GM11168 (cell line): ENCODE measurements at regions not wholly inside any gene's neighbourhood (a gene's known extent, or its start where the extent isn't known, plus 50 kb on each side); places are given as distances from the start of the nearest gene placed in this dataset.
"Not testable (repeated sequence)": the region's sequence is repeated elsewhere in the genome, so short reads cannot be mapped to it uniquely, and the experiment has no call there.

ENCODE experiments used
- in situ Hi-C: fragments of 300-500 bp; cut with MboI; formaldehyde crosslinking; loops from one replicate; pipeline ENCODE4 v1.12.0; 2022; ENCODE audit warnings: low sequenced_read_pairs; ENCODE audit not compliant: unreplicated experiment

- in situ Hi-C loops = no loop called here
Observed at GRCh38 chr2:192391041-192391440, 196.3 kb upstream of the TMEFF2 start.

GRCh38 chr2:192390401-192390800 lies 195.7 kb upstream of the TMEFF2 start:
- in situ Hi-C loops = no loop called here

- in situ Hi-C loops = not testable (repeated sequence)
Observed at GRCh38 chr2:192384191-192384590, 189.5 kb upstream of the TMEFF2 start.

GRCh38 chr2:192381082-192381481 lies 186.3 kb upstream of the TMEFF2 start:
- in situ Hi-C loops = no loop called here

GRCh38 chr2:192379736-192380135 lies 185.0 kb upstream of the TMEFF2 start:
- in situ Hi-C loops = no loop called here

GRCh38 chr2:192377173-192377572 lies 182.4 kb upstream of the TMEFF2 start:
- in situ Hi-C loops = no loop called here

- in situ Hi-C loops = no loop called here
Observed at GRCh38 chr2:192373754-192374153, 179.0 kb upstream of the TMEFF2 start.

GRCh38 chr2:192373221-192373620 lies 178.5 kb upstream of the TMEFF2 start:
- in situ Hi-C loops = no loop called here

GRCh38 chr2:192369969-192370368 lies 175.2 kb upstream of the TMEFF2 start:
- in situ Hi-C loops = no loop called here

- in situ Hi-C loops = no loop called here
Observed at GRCh38 chr2:192357217-192357616, 162.5 kb upstream of the TMEFF2 start.

- in situ Hi-C loops = no loop called here
Observed at GRCh38 chr2:192354512-192355244, 159.9 kb upstream of the TMEFF2 start.

GRCh38 chr2:192347542-192347941 lies 152.8 kb upstream of the TMEFF2 start:
- in situ Hi-C loops = no loop called here

- in situ Hi-C loops = no loop called here
Observed at GRCh38 chr2:192345287-192345686, 150.6 kb upstream of the TMEFF2 start.

- in situ Hi-C loops = no loop called here
Observed at GRCh38 chr2:192333642-192334041, 138.9 kb upstream of the TMEFF2 start.

- in situ Hi-C loops = no loop called here
Observed at GRCh38 chr2:192328297-192328696, 133.6 kb upstream of the TMEFF2 start.

- in situ Hi-C loops = no loop called here
Observed at GRCh38 chr2:192327576-192327975, 132.8 kb upstream of the TMEFF2 start.

GRCh38 chr2:192315543-192315942 lies 120.8 kb upstream of the TMEFF2 start:
- in situ Hi-C loops = no loop called here

- in situ Hi-C loops = no loop called here
Observed at GRCh38 chr2:192314800-192315481, 120.2 kb upstream of the TMEFF2 start.

GRCh38 chr2:192313773-192314172 lies 119.0 kb upstream of the TMEFF2 start:
- in situ Hi-C loops = no loop called here

- in situ Hi-C loops = no loop called here
Observed at GRCh38 chr2:192311701-192312460, 117.1 kb upstream of the TMEFF2 start.

- in situ Hi-C loops = no loop called here
Observed at GRCh38 chr2:192307530-192307929, 112.8 kb upstream of the TMEFF2 start.
